Suprapubic skin (tissue), 3 donors: ENCODE measurements at regions not wholly inside any gene's neighbourhood (a gene's known extent, or its start where the extent isn't known, plus 50 kb on each side); places are given as distances from the start of the nearest gene placed in this dataset.

Experiments
- CTCF ChIP-seq, 2 donors: fragments of 200-600 bp in 1 of 2; fragments of 450-650 bp in 1 of 2; sonication (generic) in 1 of 2; IDR thresholded peaks; one replicate each; pipeline ENCODE4 v1.5.1; 2016 to 2019; ENCODE audit warnings: antibody characterized with exemption in 2 of 2, mild to moderate bottlenecking in 1 of 2, moderate library complexity in 1 of 2
- EP300 ChIP-seq: sonication (generic); formaldehyde crosslinking; IDR thresholded peaks from one replicate; pipeline ENCODE4 v1.6.1; 2017; ENCODE audit warnings: antibody characterized with exemption
- POLR2A ChIP-seq, 2 donors: fragments of 450-650 bp; IDR thresholded peaks; one replicate each; pipeline ENCODE4 v1.6.1; 2017; ENCODE audit warnings: antibody characterized with exemption in 2 of 2, mild to moderate bottlenecking in 2 of 2, moderate library complexity in 2 of 2

GRCh38 chr5:133749331-133749985 lies 137.1 kb upstream of the FSTL4 start:
- no peak for TF ChIP-seq POLR2A (IDR thresholded peaks at IDR 0.05)
- TF ChIP-seq CTCF (IDR thresholded peaks at IDR 0.05): no peak
- no peak for TF ChIP-seq EP300
